COLO668 (cell line): ENCODE measurements at regions not wholly inside any gene's neighbourhood (a gene's known extent, or its start where the extent isn't known, plus 50 kb on each side); places are given as distances from the start of the nearest gene placed in this dataset.
"Not testable (repeated sequence)": the region's sequence is repeated elsewhere in the genome, so short reads cannot be mapped to it uniquely, and the experiment has no call there.

ENCODE experiments used
- DNase-seq: peaks from one replicate; lab custom pipeline; 2025; ENCODE audit not compliant: unreplicated experiment; lab: John Stamatoyannopoulos, UW

GRCh38 chr11:87490671-87491070, 452.9 kb downstream of the TMEM135 start:
- no peak for DNase-seq

DNA sequence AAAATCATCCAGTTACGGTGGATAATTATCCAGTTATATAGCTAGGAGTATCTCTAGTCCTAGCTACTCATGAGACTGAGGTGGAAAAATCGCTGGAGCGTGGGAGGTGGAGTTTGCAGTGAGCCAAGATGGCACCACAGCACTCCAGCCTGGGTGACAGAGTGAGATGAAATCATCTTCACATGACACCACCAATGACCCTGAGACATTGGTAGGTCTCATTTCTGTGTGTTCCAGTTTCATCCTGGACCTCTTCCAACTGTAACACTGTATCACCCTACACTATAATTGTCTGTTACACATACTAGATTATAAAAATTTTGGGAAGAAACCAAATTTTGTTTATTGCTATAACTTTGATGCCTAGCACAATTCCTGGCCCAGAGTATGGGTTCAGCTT, 446.8 kb downstream of the TMEM135 start:
- DNase-seq, result no peak

- DNase-seq, result no peak
Measured at GRCh38 chr11:87477321-87477720, 439.6 kb downstream of the TMEM135 start.

DNA sequence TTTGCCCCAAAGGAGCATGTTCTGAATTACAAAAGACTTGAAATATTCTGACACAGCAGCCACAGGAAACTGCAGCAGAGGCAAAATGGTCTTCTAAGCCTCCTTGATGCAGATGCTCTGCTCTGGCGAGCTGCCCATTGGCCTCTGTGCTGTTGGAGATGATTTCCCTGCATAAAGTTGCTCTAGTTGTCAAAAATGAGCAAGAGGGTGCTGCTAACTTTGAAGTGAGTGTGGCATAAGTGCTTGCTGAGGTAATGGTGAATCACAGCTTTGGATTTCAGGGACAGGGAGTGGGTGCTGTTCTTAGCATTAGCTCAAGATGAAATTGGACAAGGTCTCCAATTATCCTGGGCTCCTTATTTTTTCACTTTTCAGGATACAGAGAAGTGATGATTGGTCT, 435.4 kb downstream of the TMEM135 start:
- no peak for DNase-seq

GRCh38 chr11:87466223-87466622, 428.5 kb downstream of the TMEM135 start:
- DNase-seq, result no peak

- no peak for DNase-seq
Measured at GRCh38 chr11:87465716-87466115, 428.0 kb downstream of the TMEM135 start.

DNA sequence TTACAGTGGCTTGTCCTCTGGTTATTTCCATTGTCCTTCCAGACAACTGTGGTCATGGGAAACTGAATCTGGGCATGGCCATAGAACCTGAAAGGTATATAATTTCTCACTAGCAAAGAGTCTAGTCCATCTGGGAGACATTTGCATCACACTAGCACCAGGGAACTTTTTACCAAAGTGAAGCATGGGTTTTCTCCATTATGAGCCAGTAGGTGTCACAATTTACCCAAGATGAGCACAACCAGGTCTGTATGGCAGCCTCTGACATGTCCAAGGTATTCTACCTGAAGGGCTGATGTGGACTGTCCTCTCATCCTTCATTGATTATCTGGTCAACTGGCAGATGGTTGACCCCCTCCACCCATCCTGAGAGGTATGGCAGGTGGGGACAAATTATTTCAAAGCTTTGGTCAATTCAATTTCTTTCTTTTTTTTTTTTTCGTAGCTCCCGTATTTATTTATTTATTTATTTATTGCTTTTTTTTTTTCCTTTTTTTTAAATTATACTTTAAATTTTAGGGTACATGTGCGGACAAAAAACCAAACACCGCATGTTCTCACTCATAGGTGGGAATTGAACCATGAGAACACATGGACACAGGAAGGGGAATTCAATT, 425.9 kb downstream of the TMEM135 start:
- DNase-seq, result peak; percentile 16

- DNase-seq, result no peak
Measured at GRCh38 chr11:87462171-87462570, 424.4 kb downstream of the TMEM135 start.

- no peak for DNase-seq
Measured at GRCh38 chr11:87460842-87461637, 423.3 kb downstream of the TMEM135 start.

- DNase-seq, result no peak
Measured at GRCh38 chr11:87460279-87460678, 422.5 kb downstream of the TMEM135 start.

- DNase-seq, result no peak
Measured at GRCh38 chr11:87459351-87459750, 421.6 kb downstream of the TMEM135 start.

GRCh38 chr11:87456499-87456898, 418.8 kb downstream of the TMEM135 start:
- DNase-seq, result no peak

DNA sequence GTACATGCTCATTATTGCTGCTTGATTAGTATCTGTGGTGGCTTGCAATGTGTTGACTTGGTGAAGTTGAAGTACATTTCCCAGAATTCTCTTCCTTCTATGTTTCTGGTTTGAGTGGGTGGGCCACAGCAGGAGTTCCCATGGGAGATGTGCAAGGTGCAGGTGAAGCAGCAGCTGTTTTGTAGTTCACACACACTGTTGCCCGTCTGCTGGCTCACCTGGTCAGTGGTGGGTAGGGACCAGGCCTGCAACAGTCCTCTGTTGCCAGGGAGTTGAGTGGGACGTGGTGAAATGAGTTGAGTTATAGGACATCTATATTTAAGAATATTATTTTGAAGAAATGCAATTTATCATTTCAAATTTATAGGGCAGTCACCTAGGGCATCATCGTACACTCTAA, 417.4 kb downstream of the TMEM135 start:
- DNase-seq, result no peak

DNA sequence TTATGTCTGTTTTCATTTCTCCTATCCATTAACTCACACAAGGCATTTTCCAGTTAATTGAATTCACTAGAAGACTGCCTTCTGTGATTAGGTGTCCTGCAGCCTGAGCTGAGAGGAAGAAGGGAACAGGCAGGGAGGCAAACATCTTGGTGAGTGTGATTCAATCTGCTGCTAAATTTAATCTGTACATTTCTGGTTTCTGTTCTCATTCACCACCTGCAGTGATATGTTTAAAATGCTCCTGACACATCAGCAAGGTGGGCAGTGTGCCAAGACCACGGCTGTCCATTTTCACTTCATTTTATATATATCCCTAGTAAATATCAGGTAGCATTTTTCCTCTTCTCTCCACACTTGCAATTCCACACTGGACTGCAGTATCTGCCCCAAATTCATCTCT, 416.5 kb downstream of the TMEM135 start:
- DNase-seq, result peak; percentile 6

DNA sequence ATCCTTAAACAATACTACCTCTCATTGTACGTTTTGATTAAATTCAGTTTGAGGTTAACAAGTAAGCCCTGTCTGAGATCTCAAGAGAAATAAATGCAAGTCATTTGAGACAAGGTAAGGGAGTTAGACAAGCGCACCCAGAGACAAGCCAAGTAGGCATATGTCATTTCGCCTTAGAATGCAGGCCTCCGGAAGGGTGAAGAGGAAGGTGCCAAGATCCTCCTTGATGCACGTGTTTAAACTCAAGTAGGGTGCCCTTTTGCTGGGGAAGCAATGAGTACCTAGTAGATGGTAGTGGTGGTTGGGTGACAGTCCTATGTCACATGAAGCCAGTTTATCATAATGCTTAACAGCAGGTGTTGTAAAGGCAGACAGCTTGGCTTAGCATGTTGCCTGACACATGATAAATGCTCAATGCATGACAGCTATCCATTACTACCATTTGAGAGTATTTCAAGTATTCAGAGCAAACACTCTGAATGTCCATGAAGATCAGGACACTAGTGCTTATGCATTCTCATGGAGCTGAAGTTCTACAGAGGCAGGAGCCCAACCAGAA, 415.9 kb downstream of the TMEM135 start:
- no peak for DNase-seq

GRCh38 chr11:87452025-87452424, 414.3 kb downstream of the TMEM135 start:
- not testable (repeated sequence) for DNase-seq

- DNase-seq, result no peak
Measured at GRCh38 chr11:87451395-87451794, 413.7 kb downstream of the TMEM135 start.

- no peak for DNase-seq
Measured at GRCh38 chr11:87447606-87448005, 409.9 kb downstream of the TMEM135 start.

DNA sequence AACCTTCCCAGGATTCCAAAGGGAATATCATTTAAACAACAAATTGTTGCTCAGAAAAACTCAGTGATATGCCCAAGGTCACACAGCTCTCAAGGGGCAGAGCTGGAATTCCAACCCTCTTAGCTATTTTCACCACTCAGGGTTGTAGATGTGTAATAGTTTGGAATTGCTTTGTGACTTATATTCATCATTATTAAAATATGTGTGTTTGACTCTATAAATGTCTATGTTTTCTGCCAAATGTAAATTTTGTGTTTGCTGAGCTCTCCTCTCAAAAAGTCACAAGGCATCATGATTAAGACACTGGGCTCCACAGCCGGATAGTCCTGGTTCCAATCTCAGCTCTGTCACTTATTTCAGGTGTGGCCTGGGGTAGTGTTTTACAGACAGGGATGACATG, 407.3 kb downstream of the TMEM135 start:
- no peak for DNase-seq

GRCh38 chr11:87443707-87444106, 406.0 kb downstream of the TMEM135 start:
- no peak for DNase-seq

GRCh38 chr11:87440076-87440770, 402.5 kb downstream of the TMEM135 start:
- no peak for DNase-seq

DNA sequence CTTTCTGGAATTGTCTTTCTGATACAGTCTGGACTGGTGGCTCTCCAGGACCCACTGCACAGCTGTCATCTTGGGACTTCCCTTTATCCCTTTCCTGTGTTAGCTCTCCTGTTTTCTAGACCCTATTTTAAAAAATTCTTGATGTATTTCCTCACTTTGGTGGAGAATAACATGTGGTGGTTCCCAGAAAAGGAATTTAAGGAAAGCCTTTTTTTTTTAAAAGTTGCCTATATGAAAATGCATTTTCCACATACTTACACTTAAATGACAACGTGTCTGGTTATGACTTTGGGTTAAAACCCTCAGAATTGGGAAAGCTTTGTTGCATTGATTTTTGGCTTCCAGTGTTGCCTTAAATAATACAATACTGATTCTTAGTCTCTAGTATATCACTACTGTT, 400.7 kb downstream of the TMEM135 start:
- DNase-seq, result no peak
